HFFc6 (cell line): ENCODE measurements at regions not wholly inside any gene's neighbourhood (a gene's known extent, or its start where the extent isn't known, plus 50 kb on each side); places are given as distances from the start of the nearest gene placed in this dataset.
"Not testable (repeated sequence)": the region's sequence is repeated elsewhere in the genome, so short reads cannot be mapped to it uniquely, and the experiment has no call there.

Experiments used
- DNase-seq: peaks from one replicate; pipeline ENCODE4 v3.0.0-alpha.2; 2018
- H3K27ac Mint-ChIP-seq: 2 replicates; pipeline ENCODE4 v1.8.0; 2020; ENCODE audit warnings: mild to moderate bottlenecking, mixed read lengths
- H3K27me3 Mint-ChIP-seq: 2 replicates; pipeline ENCODE4 v1.8.0; 2021; ENCODE audit warnings: mild to moderate bottlenecking, moderate library complexity, mixed read lengths; ENCODE audit not compliant: insufficient read depth
- H3K36me3 Mint-ChIP-seq: 2 replicates; pipeline ENCODE4 v1.8.0; 2021; ENCODE audit warnings: low read depth, mixed read lengths
- H3K4me1 Mint-ChIP-seq: 2 replicates; pipeline ENCODE4 v1.8.0; 2020; ENCODE audit warnings: low read depth, mixed read lengths
- H3K4me3 Mint-ChIP-seq: 2 replicates; pipeline ENCODE4 v1.8.0; 2020; ENCODE audit warnings: mild to moderate bottlenecking, moderate library complexity, mixed read lengths
- H3K9me3 Mint-ChIP-seq: 2 replicates; pipeline ENCODE4 v1.8.0; 2020; ENCODE audit warnings: mild to moderate bottlenecking, mixed read lengths
- CTCF ChIP-seq: fragments of 200-600 bp; sonication (generic); IDR thresholded peaks from 2 replicates; pipeline ENCODE4 v1.5.0; 2021; ENCODE audit warnings: antibody characterized with exemption, mild to moderate bottlenecking

GRCh38 chr11:25562417-25562816, 769.5 kb upstream of the ANO3 start:
- Mint-ChIP-seq H3K27me3 (no peaks in the 10 kb centered on the region), H3K4me1 (no peaks in the 10 kb centered on the region), H3K4me3 (no peak overlapping the region), H3K36me3 (no peaks in the 10 kb centered on the region), H3K9me3 (peaks cover 32% of the 10 kb centered on the region), H3K27ac (no peak overlapping the region)
- no peak for DNase-seq
- no peak for TF ChIP-seq CTCF

GRCh38 chr11:25565846-25566245, 766.1 kb upstream of the ANO3 start:
- DNase-seq = no peak
- Mint-ChIP-seq H3K9me3 (peaks cover 32% of the 10 kb centered on the region), H3K4me3 (no peak overlapping the region), H3K27me3 (no peaks in the 10 kb centered on the region), H3K4me1 (no peaks in the 10 kb centered on the region), H3K27ac (no peak overlapping the region), H3K36me3 (no peaks in the 10 kb centered on the region)
- TF ChIP-seq CTCF = no peak

- H3K9me3 Mint-ChIP-seq = peaks cover 34% of the 10 kb centered on the region
- no peak for DNase-seq
- no peaks in the 10 kb centered on the region for H3K36me3 Mint-ChIP-seq
- no peaks in the 10 kb centered on the region for H3K4me1 Mint-ChIP-seq
- no peaks in the 10 kb centered on the region for H3K27me3 Mint-ChIP-seq
- TF ChIP-seq CTCF = no peak
- no peak overlapping the region for H3K4me3 Mint-ChIP-seq
- H3K27ac Mint-ChIP-seq = no peak overlapping the region
Measured at GRCh38 chr11:25566298-25567200, 765.4 kb upstream of the ANO3 start.

GRCh38 chr11:25576320-25576719, 755.6 kb upstream of the ANO3 start:
- Mint-ChIP-seq H3K4me1 (no peaks in the 10 kb centered on the region), H3K4me3 (no peak overlapping the region), H3K27me3 (no peaks in the 10 kb centered on the region), H3K9me3 (peaks cover 18% of the 10 kb centered on the region), H3K27ac (no peak overlapping the region), H3K36me3 (peaks cover 5% of the 10 kb centered on the region; the same call in 1 of the 2 replicates)
- no peak for DNase-seq
- no peak for TF ChIP-seq CTCF

GRCh38 chr11:25579554-25579953, 752.4 kb upstream of the ANO3 start:
- H3K36me3 Mint-ChIP-seq, DNase-seq, H3K27me3 Mint-ChIP-seq, H3K4me3 Mint-ChIP-seq, H3K4me1 Mint-ChIP-seq, H3K27ac Mint-ChIP-seq: not testable (repeated sequence)
- peaks cover 15% of the 10 kb centered on the region for H3K9me3 Mint-ChIP-seq

- H3K27ac Mint-ChIP-seq = no peak overlapping the region
- no peaks in the 10 kb centered on the region for H3K27me3 Mint-ChIP-seq
- H3K36me3 Mint-ChIP-seq = peaks cover 5% of the 10 kb centered on the region; the same call in 1 of the 2 replicates
- no peak for DNase-seq
- no peaks in the 10 kb centered on the region for H3K4me1 Mint-ChIP-seq
- H3K9me3 Mint-ChIP-seq = peaks cover 33% of the 10 kb centered on the region
- no peak for TF ChIP-seq CTCF
- no peak overlapping the region for H3K4me3 Mint-ChIP-seq
Measured at GRCh38 chr11:25583596-25583995, 748.3 kb upstream of the ANO3 start.
